Panc1 (cell line): ENCODE measurements at regions not wholly inside any gene's neighbourhood (a gene's known extent, or its start where the extent isn't known, plus 50 kb on each side); places are given as distances from the start of the nearest gene placed in this dataset.
A peak's percentile ranks its signal among the peaks of the same experiment; 100 is the strongest.

Source experiments
- ATAC-seq: fragments of 200-7000 bp; cut with Tn5 transposase; 2 replicates; pipeline ENCODE4 v1.9.1; 2020; ENCODE audit warnings: mild to moderate bottlenecking, moderate library complexity
- BruUV-seq: library from RNA; stranded (reverse); fragments of 400-500 nt; replicated peaks from 2 replicates; lab custom pipeline; 2021; lab: Mats Ljungman, UMichigan
- CTCF ChIA-PET: fragments of 300-600 bp; sonication (Branson Sonifier 250); formaldehyde crosslinking; loops from one replicate; lab custom pipeline; 2022; ENCODE audit warnings: antibody characterized with exemption; lab: Charles Lee
- POLR2A ChIA-PET: fragments of 300-600 bp; sonication (Branson Sonifier 250); formaldehyde crosslinking; loops from one replicate; lab custom pipeline; 2022; ENCODE audit warnings: antibody characterized with exemption; lab: Charles Lee
- DNase-seq: peaks from one replicate; pipeline ENCODE4 v3.0.0-alpha.2; 2010; ENCODE audit warnings: low read depth, low spot score
- H3K27ac ChIP-seq: 2 replicates; pipeline ENCODE4 v1.5.1; 2011; ENCODE audit warnings: mild to moderate bottlenecking, low read length, inconsistent platforms
- H3K27me3 ChIP-seq: fragments of 200-500 bp; sonication (Bioruptor generic); 2 replicates; pipeline ENCODE4 v1.6.0; 2014; ENCODE audit warnings: low read length, inconsistent platforms; ENCODE audit not compliant: control insufficient read depth, insufficient read depth
- H3K36me3 ChIP-seq: fragments of 200-500 bp; sonication (Bioruptor generic); 2 replicates; pipeline ENCODE4 v1.5.1; 2014; ENCODE audit warnings: inconsistent platforms, mild to moderate bottlenecking, low read length, moderate library complexity; ENCODE audit not compliant: control insufficient read depth, insufficient read depth
- H3K4me1 ChIP-seq: 2 replicates; pipeline ENCODE4 v1.5.1; 2011; ENCODE audit warnings: inconsistent platforms, mild to moderate bottlenecking, low read length, moderate library complexity; ENCODE audit not compliant: control insufficient read depth, insufficient read depth
- H3K4me3 ChIP-seq, 2 experiments: 2 replicates each; pipeline ENCODE4 v1.5.1; 2011 to 2012; ENCODE audit warnings: low read depth in 2 of 2, low read length in 2 of 2, mild to moderate bottlenecking in 2 of 2, inconsistent platforms in 1 of 2, moderate library complexity in 1 of 2
- H3K9me3 ChIP-seq: fragments of 200-500 bp; sonication (Bioruptor generic); 2 replicates; pipeline ENCODE4 v1.5.1; 2014; ENCODE audit warnings: low read depth, mild to moderate bottlenecking, inconsistent platforms, low read length, moderate library complexity; ENCODE audit not compliant: control insufficient read depth, insufficient read depth
- CTCF ChIP-seq: fragments of 450-650 bp; IDR thresholded peaks from 2 replicates; pipeline ENCODE4 v1.5.1; 2017; ENCODE audit warnings: mild to moderate bottlenecking
- POLR2AphosphoS5 ChIP-seq: IDR thresholded peaks from 2 replicates; pipeline ENCODE4 v1.6.1; 2012; ENCODE audit warnings: mild to moderate bottlenecking, low read depth, low read length, moderate library complexity
- REST ChIP-seq, 2 experiments: IDR thresholded peaks; 2 replicates each; pipeline ENCODE4 v1.6.1; 2011 to 2012; ENCODE audit warnings: low read depth in 2 of 2, control low read depth in 1 of 2, low read length in 1 of 2, mild to moderate bottlenecking in 1 of 2, moderate library complexity in 1 of 2; ENCODE audit not compliant: insufficient read depth in 1 of 2
- SIN3A ChIP-seq: IDR thresholded peaks from 2 replicates; pipeline ENCODE4 v1.6.1; 2012; ENCODE audit warnings: low read depth, mild to moderate bottlenecking, low read length, moderate library complexity, borderline replicate concordance; ENCODE audit not compliant: insufficient read depth
- TCF7L2 ChIP-seq: IDR thresholded peaks from 2 replicates; pipeline ENCODE4 v1.6.1; 2011; ENCODE audit warnings: mild to moderate bottlenecking, low read depth, low read length, inconsistent platforms
- in situ Hi-C: cut with HindIII; loops from 2 replicates; pipeline ENCODE4 v1.10.0; 2016; ENCODE audit warnings: low sequenced_read_pairs, low pct_unique_long_range_greater_than_20kb
- intact Hi-C: fragments of 100-400 bp; cut with micrococcal nuclease; formaldehyde crosslinking; loops from one replicate; pipeline ENCODE4 v1.10.0; 2022; ENCODE audit not compliant: unreplicated experiment

GRCh38 chr5:123810253-123810652, 298.3 kb downstream of the CSNK1G3 start:
- intact Hi-C loops (loop anchor here (5.0 kb wide), 1 partner anchor 138 kb away; no protein-coding TSS in a partner anchor), in situ Hi-C loops (no loop called here)

GRCh38 chr5:123809594-123810221, 297.7 kb downstream of the CSNK1G3 start:
- TF ChIP-seq POLR2AphosphoS5 (no peak), TCF7L2 (peak; percentile 85), SIN3A (no peak)
- Histone ChIP-seq H3K27me3 (no peaks in the 10 kb centered on the region), H3K4me1 (peaks cover 68% of the 10 kb centered on the region), H3K36me3 (no peaks in the 10 kb centered on the region), H3K27ac (peak overlapping the region; percentile 99), H3K4me3 (no peak overlapping the region), H3K9me3 (no peaks in the 10 kb centered on the region)
- in situ Hi-C loops: no loop called here
- ATAC-seq (no peak), DNase-seq (no peak)
- ChIA-PET POLR2A (no interaction called here), CTCF (interaction anchor here (0.7 kb wide), 1 partner anchor 36 kb away, joined by 3 read pairs; no protein-coding TSS in a partner anchor)
- no TSS peak for BruUV-seq
- intact Hi-C loops: loop anchor here (5.0 kb wide), 1 partner anchor 137 kb away; no protein-coding TSS in a partner anchor

More at GRCh38 chr5:123810253-123810652, 298.3 kb downstream of the CSNK1G3 start:
- TF ChIP-seq REST (IDR thresholded peaks at IDR 0.05; ENCODE audit: insufficient read depth in 1 of 2, low read depth in 2 of 2, low read length in 1 of 2) (no peak), CTCF (no peak), POLR2AphosphoS5 (no peak), TCF7L2 (no peak), SIN3A (no peak)
- ATAC-seq (no peak), DNase-seq (no peak)
- H3K36me3 ChIP-seq: no peaks in the 10 kb centered on the region
- no peaks in the 10 kb centered on the region for H3K9me3 ChIP-seq
- ChIA-PET CTCF (interaction anchor here (0.7 kb wide), 1 partner anchor 35 kb away, joined by 3 read pairs; no protein-coding TSS in a partner anchor), POLR2A (no interaction called here)
- H3K4me3 ChIP-seq: no peak overlapping the region
- H3K27me3 ChIP-seq: no peaks in the 10 kb centered on the region
- peaks cover 73% of the 10 kb centered on the region for H3K4me1 ChIP-seq
- H3K27ac ChIP-seq: peak overlapping the region; percentile 99
- no TSS peak for BruUV-seq
